ENCODE measurements at regions not wholly inside any gene's neighbourhood (a gene's known extent, or its start where the extent isn't known, plus 50 kb on each side); places are given as distances from the start of the nearest gene placed in this dataset.

DNA sequence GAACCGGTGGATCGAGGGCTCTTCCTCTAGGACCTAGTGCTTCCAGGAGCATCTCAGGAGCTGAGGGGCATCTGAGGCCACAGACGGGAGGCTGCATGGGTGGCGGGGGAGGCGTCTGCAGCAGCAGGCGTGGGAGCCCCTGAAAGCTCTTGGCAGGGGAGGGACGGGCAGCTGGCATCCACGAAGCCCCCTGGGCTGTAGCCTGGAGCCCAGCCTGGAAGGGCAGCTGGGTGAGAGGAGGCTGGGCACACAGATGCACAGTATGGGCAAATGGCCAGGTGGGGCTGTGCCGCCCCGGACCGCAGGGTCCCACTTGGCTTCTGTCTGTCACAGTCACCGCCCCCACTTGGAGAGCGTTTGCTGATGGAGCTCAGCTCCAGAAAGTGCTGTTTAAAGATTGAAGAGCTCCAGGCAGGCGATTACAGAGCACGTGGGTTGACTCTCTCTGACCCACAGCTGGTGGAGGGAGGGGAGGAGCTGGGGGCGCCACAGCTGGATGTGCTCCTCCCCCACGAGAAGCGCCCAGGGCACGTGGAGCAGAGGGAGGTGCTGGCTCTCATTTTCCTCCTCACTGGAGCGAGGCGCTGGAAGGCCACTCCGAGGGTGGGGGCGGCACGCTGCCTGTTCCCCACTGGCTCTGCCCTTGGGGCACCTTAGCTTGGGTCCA lies 155.0 kb upstream of the C14orf180 start:
- no peak overlapping the region for H3K4me3 ChIP-seq (ENCODE audit: low read length)
- no peak for DNase-seq (ENCODE audit: low read depth, low spot score)

DNA sequence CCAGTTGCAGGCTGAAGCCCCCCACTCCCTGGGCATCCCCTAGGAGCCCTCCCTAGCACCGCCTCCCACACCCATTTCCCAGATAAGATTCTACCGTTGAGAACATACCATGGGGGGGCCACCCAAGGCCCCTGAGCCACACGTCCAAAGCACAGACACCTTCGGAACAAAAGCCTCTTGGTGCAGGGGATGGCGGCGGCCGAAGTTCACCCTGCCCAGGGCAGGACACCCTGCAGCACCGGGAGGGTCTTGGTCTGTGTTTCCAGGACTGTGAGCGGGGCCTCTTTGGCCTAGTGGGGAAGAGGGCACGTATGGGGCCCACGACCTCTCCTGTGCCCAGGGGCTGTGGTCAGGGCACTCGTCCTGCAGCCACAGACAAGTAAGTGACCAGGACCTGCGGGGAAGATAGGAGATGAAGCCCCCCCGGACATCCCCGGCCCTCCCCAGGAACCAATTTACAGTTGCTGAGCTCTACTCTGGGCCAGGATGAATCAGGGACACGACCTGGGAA lies 154.3 kb upstream of the C14orf180 start:
- H3K4me3 ChIP-seq (ENCODE audit: low read length) = no peak overlapping the region
- no peak for DNase-seq (ENCODE audit: low read depth, low spot score)

DNA sequence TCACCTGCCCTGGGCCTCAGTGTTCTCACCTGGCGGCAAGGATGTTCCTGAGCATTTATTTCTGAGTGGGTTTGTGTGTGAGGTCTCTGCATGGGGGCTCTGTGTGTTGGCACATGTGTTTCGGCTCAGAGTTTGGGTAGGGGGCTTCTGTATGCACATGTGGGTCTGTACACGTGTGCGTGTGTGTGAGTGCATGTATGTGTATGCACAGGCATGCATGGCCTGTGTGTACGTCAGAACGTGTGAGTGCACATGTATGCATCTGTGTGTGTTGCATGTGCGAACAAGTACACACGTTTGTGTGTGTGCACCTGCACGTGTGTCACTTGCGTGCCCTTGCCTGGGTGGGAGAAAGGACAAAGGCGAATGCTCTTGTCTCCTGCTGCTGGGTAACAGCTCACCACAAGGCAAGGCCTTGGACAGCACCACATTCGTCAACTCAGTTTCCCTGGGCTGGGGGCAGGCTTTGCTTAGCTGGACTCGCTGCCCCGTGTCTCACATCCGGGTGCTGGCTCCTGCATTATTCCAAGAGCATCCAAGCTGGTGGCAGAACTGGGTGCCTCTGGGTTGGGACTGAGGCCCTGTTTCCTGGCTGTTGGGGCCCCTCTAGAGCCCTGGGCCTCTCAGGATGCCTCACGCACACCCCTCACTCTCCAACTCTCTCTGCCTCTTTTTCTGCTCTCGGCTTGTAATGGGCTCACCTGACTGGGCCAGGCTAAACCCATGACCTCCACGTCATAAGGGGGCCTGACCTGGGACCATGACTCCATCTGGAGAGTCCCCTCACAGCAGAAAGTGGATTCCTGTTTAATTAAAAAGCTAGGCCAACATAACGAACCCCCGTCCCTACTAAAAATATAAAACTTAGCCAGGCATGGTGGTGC lies 153.6 kb upstream of the C14orf180 start:
- DNase-seq (ENCODE audit: low read depth, low spot score) = no peak

DNA sequence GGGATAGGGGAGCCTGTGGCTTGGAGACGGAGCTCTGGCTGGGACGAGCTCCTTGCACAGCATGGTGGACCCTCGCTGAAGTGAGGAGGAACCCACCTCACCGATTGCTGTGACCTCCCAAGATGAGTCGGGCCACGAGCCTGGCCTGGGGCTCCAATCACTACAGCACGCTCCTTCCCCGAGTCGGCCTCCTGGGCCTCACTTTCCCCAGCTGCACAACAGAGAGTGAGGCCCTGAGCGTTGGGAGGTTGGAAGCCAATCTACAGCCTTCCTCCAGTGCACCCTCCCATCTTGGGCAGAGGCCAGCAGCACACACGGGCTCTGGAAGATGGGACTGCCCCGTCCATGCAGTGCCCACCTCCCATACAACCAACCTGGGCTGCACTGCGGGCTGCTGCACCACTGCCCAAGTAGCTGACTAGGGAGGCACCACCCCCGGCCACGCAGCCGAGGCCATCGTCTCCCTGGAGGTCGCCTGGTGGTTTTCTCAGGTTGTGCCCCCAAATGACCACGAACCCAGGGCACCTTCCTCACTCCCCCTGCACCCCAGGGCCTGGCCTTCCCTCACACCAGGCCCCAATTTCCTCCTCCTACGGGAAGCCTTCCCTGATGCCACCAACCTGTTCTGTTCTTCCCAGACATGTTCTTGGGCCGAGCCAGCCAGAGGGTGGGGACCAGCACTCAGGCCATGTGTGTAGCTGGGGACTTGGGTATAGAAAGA lies 152.3 kb upstream of the C14orf180 start:
- no peak overlapping the region for H3K4me3 ChIP-seq (ENCODE audit: low read length)
- no peak for DNase-seq (ENCODE audit: low read depth, low spot score)

More for the DNA sequence above, 153.6 kb upstream of the C14orf180 start:
- H3K4me3 ChIP-seq (ENCODE audit: low read length) = no peak overlapping the region

DNA sequence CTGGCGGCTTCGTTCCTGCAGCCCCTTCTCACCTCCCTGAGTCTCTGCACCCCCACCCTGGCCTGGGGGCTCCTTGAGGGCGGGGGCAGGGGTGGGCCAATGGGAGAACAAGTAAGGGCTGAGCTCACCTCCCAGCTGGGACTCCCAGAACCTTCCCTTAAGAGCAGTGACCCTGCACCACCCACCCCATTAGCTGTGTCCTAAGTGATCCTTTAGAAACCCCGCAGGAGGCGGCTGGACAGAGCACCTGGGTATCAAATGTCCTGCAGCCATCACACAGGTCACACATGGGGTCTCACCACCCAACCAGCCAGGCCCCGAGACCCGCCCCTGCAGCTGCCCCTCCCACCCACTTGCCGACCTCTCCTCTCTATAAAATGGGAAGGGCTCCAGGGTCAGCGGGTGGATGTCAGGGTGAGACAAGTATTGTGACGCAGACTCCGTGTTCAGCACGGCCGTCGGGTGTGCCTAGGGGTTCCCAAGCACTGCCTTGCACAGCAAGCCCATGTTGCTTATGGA lies 151.2 kb upstream of the C14orf180 start:
- no peak for DNase-seq (ENCODE audit: low read depth, low spot score)
- no peak overlapping the region for H3K4me3 ChIP-seq (ENCODE audit: low read length)

DNA sequence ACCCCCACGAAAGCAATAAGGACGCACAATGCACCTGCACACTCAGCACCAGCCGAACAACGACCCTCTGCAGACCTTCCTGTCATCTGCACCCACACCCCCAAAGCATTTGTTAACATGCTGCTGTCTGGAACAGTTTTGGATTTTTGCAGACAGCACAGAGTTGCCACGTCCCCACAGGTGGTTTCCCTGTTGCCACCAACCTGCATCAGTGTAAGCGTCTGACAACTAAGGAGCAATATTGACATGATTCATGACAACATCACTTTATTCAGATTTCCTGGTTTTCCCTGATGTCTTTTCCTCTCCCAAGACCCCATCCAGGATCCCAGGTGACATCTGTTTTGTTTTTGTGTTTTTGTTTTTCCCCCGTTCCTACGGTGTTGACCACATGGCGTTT lies 150.7 kb upstream of the C14orf180 start:
- no peak for DNase-seq (ENCODE audit: low read depth, low spot score)
- H3K4me3 ChIP-seq (ENCODE audit: low read length) = no peak overlapping the region

DNA sequence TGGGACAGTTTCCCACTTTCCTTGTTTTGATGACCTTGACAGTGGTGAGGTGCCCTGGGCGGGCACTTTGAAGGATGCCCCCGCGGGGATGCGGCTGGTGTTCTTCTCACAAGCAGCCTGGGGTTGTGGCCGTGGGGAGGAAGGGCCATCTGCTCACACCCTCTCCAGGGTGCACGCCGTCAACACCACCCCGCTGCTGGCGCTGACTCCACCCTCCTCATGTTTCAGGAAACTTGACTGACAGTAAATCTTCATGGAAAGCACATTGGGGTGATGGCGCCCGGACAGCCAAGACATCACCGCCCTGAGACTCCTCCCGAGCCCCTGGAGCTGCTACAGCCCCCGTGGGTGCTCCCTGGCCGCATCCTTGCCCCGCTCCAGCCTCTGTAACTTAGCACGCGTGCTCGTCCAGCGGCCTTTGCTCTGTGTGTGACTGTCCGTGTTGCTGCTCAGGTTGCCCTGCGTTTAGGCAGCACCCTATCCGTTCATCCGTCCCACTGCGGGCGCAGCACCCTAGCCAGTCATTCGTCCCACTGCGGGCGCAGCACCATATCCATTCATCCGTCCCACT lies 150.2 kb upstream of the C14orf180 start:
- DNase-seq (ENCODE audit: low read depth, low spot score) = no peak
- no peak overlapping the region for H3K4me3 ChIP-seq (ENCODE audit: low read length)

DNA sequence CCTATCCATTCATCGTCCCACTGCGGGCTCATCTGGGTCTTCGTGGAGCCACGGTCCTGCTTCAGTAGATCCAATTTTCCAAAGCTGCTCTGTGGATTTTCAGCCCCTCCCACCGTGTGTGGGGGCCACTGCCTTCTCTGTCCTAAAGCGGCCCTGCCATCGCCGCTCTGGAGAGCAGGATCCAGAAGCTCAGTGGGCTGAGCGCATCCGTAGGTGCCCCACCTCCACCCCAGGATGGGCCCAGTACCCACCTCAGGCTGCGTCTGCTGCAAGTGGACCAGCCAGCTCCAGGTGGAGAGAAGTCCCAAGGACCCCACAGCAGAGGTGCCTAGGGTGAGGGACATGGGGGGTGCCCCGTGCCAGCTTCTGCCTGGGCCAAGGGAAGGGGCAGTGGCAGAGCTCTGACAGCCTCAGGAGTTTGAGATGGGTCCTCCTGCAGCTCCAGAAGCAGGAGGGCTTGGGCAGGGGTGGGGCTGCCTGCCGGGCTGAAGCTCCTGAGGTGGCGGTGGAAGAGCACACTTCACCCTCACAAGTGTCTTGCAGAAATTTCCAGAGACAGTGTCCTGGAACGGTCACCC lies 148.1 kb upstream of the C14orf180 start:
- H3K4me3 ChIP-seq (ENCODE audit: low read length) = no peak overlapping the region
- DNase-seq (ENCODE audit: low read depth, low spot score) = no peak

DNA sequence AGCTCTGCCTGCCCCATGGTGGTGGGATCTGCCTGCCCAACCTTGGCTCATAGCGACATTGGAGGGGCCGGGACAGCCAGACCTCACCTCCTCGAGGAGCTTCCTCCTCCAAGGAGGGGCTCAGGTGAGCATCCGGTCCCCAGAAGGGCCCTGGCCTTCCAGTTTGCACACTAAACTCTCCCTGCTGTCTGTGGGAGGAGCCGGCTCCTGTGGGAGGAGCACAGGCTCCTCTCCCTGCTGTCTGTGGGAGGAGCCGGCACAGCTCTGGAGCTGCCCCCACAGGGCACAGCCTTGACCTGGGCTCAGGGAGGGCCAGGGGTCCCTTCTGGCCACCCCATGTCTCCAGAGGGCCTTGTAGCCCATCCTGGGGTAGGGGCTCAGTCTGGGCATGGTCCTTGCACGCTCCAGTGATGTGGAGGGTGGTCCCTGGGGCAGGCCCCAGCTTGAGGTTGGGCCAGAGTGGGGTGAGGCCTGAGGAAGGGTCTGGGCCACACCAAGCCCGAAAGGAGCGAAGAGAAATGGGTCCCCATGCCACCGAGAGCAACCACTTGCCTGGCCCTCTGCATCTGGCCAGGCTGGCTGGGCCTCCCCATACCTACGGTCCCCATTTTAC lies 147.5 kb upstream of the C14orf180 start:
- DNase-seq (ENCODE audit: low read depth, low spot score) = no peak

DNA sequence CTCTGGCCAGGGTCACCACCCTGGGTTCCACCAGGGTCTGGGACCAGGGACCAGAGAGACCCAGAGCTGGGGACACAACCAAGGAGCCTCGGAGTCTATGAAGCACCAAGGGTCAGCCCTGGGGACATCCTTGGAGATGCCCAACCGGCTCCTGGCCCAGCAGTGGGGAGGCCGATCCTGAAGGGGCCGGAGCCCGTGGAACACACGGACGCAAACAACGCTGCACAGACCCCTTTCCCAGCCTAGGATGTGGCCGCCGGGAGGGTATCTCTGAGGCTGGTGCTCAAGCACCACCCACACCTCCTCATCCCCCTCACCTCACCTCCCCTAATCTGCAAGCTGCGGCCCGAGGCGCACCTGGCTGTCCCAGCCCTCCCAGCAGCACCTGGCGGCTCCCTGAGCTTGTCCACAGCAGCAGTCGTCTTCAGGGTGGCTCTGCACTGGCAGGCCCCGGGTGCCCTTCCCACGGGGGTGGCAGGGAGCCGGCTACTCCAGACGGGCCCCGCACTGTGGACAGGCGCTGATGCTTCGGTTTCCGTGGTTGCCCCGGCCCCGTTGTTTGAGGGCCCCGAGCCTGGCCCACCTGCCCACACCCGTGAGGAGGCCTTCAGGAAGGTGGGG lies 146.8 kb upstream of the C14orf180 start:
- DNase-seq (ENCODE audit: low read depth, low spot score) = no peak
- no peak overlapping the region for H3K4me3 ChIP-seq (ENCODE audit: low read length)

More for the DNA sequence above, 147.5 kb upstream of the C14orf180 start:
- no peak overlapping the region for H3K4me3 ChIP-seq (ENCODE audit: low read length)

DNA sequence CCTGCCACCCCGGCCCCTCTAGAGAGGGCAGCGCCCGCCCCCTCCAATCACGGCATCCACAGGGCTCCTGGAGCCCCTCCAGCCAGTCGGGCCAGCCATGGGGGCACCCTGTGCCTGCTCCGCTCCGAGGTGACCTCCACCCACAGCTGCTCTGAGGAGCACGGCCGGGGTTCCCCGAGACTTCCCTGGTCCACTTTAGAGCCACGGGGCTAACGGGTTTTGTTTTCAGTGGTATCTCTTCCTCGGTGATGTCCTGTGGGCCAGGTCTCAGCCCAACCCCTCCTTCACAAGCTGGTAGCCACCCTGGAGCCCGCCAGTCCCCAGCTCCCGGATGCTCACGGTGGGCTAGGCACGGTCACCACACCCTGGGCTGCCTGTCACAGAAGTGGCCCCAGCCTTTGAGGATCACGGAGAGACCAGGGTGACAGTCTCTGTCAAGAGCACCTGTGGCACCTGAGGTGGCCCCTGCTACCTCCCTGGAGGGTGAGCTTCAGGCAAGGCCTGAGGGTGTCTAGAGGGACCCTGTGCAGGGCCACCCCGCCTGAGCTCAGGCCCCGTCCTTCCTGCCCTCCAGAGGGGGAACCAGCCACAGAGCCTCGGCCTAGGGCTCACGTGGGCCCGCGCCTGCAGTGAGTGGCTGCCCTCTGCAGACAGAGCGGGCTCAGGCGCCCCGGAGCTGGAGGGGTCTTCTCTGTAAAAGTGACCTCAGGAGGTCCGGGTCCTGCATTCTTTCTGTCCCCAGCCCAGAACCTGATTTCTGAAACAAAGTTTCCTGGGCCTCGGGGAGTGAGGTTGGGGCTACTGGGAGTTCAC lies 146.0 kb upstream of the C14orf180 start:
- DNase-seq (ENCODE audit: low read depth, low spot score) = no peak
- no peak overlapping the region for H3K4me3 ChIP-seq (ENCODE audit: low read length)

DNA sequence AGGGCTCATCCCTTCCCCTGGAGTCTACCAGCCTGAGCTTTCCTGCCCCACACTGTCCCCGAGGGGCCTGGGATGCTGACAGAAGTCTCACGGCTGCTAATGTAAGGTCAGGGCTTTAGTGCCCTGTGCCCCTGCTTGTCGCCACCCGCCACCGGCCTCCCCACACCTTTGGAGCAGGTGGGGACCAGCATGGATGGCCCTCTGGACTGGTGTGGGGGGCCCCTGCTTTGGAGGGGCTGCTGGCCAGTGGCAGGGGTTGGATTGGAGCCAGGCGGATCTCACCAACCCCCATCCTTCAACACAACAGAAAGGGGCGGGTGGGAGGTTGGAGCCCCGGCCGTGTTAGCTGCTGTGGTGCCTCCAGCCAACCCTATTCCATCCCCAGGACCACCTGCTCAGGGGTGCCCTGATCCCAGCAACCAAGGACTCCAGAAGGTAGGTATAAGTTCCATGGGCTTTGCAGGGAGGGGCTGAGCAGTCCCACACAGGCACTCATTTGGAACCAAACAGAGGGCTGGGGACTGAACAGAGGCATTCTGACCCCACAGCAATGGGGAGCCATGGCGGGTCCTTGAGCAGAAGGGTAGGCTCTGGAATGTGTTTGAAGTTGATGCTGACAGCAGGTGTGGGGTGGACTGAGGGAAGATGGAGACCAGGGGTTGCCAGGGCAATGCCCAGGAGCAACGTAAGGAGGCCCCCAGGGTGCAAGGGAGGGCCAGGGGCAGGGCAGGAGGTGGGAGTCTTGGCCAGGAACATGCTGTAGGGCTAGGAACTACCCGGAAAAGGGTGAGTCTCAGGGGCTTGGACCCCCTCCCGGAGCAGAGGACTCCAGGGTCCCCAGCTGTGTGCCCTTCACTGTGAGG lies 145.1 kb upstream of the C14orf180 start:
- DNase-seq (ENCODE audit: low read depth, low spot score) = no peak
- no peak overlapping the region for H3K4me3 ChIP-seq (ENCODE audit: low read length)

DNA sequence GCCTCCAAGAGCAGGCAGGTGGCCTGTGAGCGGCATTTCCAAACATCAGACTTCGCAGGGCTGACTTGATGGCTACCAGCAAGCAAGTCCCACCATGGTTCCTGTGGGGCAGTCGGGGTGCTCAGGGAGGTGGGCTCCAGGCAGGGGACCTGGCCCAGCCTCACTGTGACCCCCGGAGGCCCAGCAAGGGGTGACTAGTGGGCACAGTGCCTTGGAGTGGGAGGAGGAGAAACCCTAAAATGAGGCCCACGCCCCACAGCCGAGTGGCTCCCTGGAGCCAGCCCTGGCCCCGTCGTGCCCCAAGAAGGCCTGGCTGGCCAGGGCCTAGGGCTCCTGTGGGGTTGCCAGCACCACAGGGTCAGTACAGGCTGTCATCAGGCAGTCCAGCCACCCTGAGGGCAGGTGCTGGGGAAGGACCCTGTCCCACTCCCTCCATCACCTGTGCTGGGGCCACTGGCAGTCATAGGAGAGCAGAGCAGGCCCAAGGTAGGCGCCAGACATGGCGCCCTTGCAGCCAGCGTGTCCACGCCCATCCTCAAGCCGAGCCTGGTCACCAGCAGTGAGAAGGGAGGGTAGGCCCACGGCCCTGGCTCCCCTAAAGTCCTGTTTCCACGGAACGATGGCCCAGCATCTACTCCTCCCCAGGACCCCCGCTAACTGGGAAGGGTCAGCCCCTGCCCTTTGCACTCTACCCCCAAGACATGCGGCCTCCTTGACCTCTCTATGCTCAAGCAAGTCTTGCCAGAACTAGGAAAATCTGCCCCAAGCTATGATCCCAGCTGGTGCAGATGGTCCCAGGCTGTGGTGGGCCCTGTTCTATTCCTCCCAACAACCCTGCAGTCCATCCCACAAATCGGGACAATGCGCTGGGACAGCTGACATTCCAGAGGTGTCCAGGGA lies 144.2 kb upstream of the C14orf180 start:
- H3K4me3 ChIP-seq (ENCODE audit: low read length) = no peak overlapping the region
- DNase-seq (ENCODE audit: low read depth, low spot score) = no peak

DNA sequence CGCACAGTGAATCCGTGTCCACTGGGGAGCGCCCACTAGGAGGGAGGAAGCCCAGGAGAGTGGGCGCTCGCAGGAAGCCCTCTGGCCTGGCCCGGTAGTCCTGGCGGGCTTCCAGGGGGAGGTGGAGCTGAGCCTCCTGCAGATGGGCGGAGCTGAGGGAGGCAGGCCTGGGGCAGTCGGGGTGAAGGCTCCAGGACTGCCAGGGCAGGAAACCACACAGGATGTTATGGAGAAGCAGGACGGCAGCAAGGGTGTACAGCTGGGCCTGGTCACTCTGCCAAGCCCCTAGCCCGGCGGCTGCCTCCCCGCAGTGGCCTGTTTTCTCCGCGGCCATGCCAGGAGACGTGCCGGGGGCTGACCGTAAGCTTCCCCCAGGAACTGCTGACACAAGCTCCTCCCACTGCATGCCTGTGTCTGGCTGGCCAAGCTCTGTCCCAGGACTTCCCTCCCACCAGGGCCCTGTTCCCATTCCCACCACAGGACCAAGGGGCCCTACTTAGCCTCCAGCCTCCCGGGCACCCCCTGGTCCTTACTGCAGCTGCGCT lies 143.4 kb upstream of the C14orf180 start:
- H3K4me3 ChIP-seq (ENCODE audit: low read length) = no peak overlapping the region
- DNase-seq (ENCODE audit: low read depth, low spot score) = no peak
